Mesothelial cell of epicardium (in vitro differentiated cells): ENCODE measurements at regions not wholly inside any gene's neighbourhood (a gene's known extent, or its start where the extent isn't known, plus 50 kb on each side); places are given as distances from the start of the nearest gene placed in this dataset.

Experiments used
- DNase-seq, 2 experiments: peaks; one replicate each; pipeline ENCODE4 v3.0.0; 2021; ENCODE audit warnings: low spot score in 2 of 2; ENCODE audit not compliant: unreplicated experiment in 2 of 2
- H3K27ac Mint-ChIP-seq: 2 replicates; pipeline ENCODE4 v1.8.0; 2021; ENCODE audit warnings: mixed read lengths
- H3K27me3 Mint-ChIP-seq: 2 replicates; pipeline ENCODE4 v1.8.0; 2021; ENCODE audit warnings: low read depth, mixed read lengths
- H3K36me3 Mint-ChIP-seq: 2 replicates; pipeline ENCODE4 v1.8.0; 2021; ENCODE audit warnings: mixed read lengths
- H3K4me1 Mint-ChIP-seq: 2 replicates; pipeline ENCODE4 v1.8.0; 2021; ENCODE audit warnings: mixed read lengths
- H3K4me3 Mint-ChIP-seq: 2 replicates; pipeline ENCODE4 v1.8.0; 2021; ENCODE audit warnings: mild to moderate bottlenecking, moderate library complexity, mixed read lengths
- H3K9me3 Mint-ChIP-seq: 2 replicates; pipeline ENCODE4 v1.8.0; 2021; ENCODE audit warnings: mixed read lengths
- TF ChIP-seq, protein P1 (sequence below): fragments of 200-600 bp; sonication (generic); IDR thresholded peaks from one replicate; pipeline ENCODE4 v1.5.0; 2021; ENCODE audit warnings: antibody characterized with exemption; ENCODE audit not compliant: unreplicated experiment

DNA sequence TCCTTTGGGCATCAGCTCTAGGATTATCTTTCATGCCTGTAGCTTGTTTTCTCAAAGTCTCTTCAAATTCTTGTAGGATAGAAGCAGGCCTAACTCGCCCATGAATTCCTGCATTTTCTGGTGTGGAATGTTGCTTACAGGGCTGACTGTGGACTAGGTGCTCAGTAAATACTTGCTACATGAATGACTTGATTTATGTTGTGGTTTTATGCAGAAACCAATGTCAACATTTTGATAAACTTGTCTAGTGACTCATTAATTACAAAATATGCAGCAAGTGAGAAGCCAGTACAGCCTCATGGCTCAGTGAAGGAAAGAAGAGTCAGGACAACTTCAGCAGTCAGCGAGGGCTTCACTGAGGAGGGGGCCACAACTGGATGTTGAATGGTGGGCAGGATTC lies 110.6 kb upstream of the SIX2 start:
- Mint-ChIP-seq H3K4me1 (peaks cover 24% of the 10 kb centered on the region), H3K27me3 (peaks cover 9% of the 10 kb centered on the region), H3K36me3 (no peaks in the 10 kb centered on the region), H3K27ac (no peak overlapping the region), H3K4me3 (no peak overlapping the region), H3K9me3 (no peaks in the 10 kb centered on the region)
- no peak for DNase-seq
- TF ChIP-seq, protein P1, sequence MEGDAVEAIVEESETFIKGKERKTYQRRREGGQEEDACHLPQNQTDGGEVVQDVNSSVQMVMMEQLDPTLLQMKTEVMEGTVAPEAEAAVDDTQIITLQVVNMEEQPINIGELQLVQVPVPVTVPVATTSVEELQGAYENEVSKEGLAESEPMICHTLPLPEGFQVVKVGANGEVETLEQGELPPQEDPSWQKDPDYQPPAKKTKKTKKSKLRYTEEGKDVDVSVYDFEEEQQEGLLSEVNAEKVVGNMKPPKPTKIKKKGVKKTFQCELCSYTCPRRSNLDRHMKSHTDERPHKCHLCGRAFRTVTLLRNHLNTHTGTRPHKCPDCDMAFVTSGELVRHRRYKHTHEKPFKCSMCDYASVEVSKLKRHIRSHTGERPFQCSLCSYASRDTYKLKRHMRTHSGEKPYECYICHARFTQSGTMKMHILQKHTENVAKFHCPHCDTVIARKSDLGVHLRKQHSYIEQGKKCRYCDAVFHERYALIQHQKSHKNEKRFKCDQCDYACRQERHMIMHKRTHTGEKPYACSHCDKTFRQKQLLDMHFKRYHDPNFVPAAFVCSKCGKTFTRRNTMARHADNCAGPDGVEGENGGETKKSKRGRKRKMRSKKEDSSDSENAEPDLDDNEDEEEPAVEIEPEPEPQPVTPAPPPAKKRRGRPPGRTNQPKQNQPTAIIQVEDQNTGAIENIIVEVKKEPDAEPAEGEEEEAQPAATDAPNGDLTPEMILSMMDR = no peak

DNA sequence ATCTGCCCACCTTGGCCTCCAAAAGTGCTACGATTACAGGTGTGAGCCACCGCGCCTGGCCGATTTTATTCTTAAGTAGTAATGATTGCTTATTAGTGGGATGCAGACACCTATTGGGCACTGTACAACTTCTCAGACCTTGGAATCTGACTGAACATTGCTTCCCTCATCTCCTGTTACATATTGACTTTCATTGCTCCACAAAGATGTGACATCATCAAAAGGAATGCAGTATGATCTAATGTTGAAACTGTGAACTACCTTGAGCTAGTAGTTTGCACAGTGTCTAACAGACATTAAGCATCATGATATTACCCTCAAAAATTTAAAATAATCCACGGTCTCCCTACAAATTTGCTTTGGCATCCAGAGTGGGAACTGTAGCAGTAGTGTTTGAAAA lies 109.8 kb upstream of the SIX2 start:
- Mint-ChIP-seq H3K4me3 (no peak overlapping the region), H3K4me1 (peaks cover 24% of the 10 kb centered on the region), H3K9me3 (no peaks in the 10 kb centered on the region), H3K27ac (no peak overlapping the region), H3K27me3 (peaks cover 9% of the 10 kb centered on the region), H3K36me3 (no peaks in the 10 kb centered on the region)
- DNase-seq = no peak
- TF ChIP-seq, protein P1 = no peak

DNA sequence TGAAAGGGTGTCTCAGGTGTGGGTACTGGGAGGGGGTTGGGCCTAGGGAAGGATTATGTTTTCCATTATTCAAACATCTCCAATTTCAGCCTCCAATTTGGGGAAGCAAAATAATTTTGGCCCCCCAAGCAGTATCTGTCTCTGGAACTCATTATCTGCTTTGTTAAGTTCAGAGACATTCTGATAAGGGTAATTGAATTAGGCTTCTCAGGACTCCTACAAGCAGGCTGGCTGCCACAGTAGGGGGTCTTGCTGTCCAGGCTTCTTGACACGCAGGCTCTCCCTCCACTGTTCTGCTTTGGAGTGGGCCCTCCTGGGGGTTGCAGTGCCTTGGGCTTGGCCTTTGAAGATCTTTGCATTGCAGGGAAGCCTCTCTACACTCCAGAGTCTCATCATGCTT lies 108.1 kb upstream of the SIX2 start:
- Mint-ChIP-seq H3K9me3 (no peaks in the 10 kb centered on the region), H3K36me3 (no peaks in the 10 kb centered on the region), H3K27ac (no peak overlapping the region), H3K4me3 (no peak overlapping the region), H3K27me3 (peaks cover 3% of the 10 kb centered on the region), H3K4me1 (peaks cover 24% of the 10 kb centered on the region)
- DNase-seq = no peak
- TF ChIP-seq, protein P1 = no peak

DNA sequence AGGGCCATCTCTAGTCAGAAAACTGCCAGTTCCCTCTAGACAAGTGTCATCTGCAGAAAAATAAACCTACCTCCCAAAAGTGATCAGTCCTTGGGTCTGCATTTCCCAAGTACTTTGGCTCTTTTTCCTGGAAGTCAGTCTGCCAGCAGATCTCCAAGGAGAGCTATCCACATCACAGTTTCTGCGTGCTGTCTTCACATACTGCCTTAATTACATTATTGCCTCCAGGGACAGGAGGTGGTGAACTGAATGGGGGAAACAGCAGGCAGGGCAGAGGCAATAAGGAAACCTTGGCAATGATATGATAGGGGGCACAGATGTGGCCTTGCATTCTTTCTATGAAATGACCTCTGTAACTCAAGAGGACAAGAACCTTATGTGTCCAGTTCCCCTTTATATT lies 105.9 kb upstream of the SIX2 start:
- Mint-ChIP-seq H3K4me3 (no peak overlapping the region), H3K9me3 (no peaks in the 10 kb centered on the region), H3K4me1 (peaks cover 21% of the 10 kb centered on the region), H3K27ac (no peak overlapping the region), H3K27me3 (peaks cover 3% of the 10 kb centered on the region), H3K36me3 (no peaks in the 10 kb centered on the region)
- TF ChIP-seq, protein P1 = no peak
- no peak for DNase-seq

DNA sequence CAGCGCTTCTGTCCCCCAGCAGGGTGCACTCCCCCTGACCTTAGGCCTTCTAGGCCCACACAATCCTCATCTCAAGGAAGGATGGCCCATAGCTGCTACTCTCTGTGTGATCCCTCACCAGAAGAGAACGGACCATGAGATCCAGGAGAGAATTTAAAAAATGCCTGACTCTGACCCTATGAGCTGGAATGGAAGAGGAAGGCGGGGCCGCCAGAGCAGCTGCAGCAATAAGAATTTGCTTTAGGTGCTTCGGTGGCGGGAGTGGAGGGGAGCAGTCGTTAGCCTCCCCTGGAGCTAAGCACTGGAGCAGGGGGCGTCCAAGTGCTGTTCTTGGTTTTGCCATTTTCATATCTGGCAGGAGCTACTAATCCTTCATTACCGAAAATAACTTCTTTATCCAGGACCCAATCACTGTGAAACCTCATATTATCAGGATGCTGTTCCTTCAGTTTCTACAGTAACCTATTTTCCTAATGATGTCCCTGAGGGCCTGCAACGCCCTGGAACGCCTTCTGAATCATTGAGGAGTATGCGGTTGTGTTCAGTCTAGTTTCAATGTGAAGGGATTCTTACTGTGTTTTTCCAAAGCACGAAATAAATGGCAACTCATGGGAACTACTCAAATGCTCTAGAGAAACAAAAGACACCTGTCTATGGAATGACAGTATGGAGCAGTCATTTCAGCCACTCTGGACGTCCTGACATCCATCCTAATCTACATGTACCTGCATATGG lies 105.1 kb upstream of the SIX2 start:
- H3K4me1 Mint-ChIP-seq = peaks cover 16% of the 10 kb centered on the region
- TF ChIP-seq, protein P1 = no peak
- H3K4me3 Mint-ChIP-seq = no peak overlapping the region
- H3K27ac Mint-ChIP-seq = no peak overlapping the region
- no peak for DNase-seq
- H3K27me3 Mint-ChIP-seq = peaks cover 3% of the 10 kb centered on the region
- H3K9me3 Mint-ChIP-seq = no peaks in the 10 kb centered on the region
- no peaks in the 10 kb centered on the region for H3K36me3 Mint-ChIP-seq
